B cell (primary cell): ENCODE measurements at regions not wholly inside any gene's neighbourhood (a gene's known extent, or its start where the extent isn't known, plus 50 kb on each side); places are given as distances from the start of the nearest gene placed in this dataset.

Experiments used
- ATAC-seq: fragments of 200-7000 bp; cut with Tn5 transposase; one replicate; pipeline ENCODE4 v1.10.0; 2021; ENCODE audit warnings: low read depth, mild to moderate bottlenecking, moderate number of reproducible peaks, moderate library complexity
- CTCF ChIA-PET: fragments of 350-600 bp; sonication (Branson Sonifier 250); formaldehyde crosslinking; loops from one replicate; lab custom pipeline; 2021; ENCODE audit warnings: antibody characterized with exemption, inconsistent platforms; lab: Charles Lee
- POLR2A ChIA-PET: fragments of 350-600 bp; sonication (Branson Sonifier 250); formaldehyde crosslinking; loops from one replicate; lab custom pipeline; 2021; ENCODE audit warnings: antibody characterized with exemption; lab: Charles Lee
- DNase-seq: peaks from one replicate; pipeline ENCODE4 v3.0.0; 2013
- H2AFZ ChIP-seq: 2 replicates; pipeline ENCODE4 v1.6.1; 2012; ENCODE audit warnings: mild to moderate bottlenecking, low read depth, low read length; ENCODE audit not compliant: insufficient read depth, poor library complexity, severe bottlenecking
- H3K27ac ChIP-seq, 2 donors: 1 replicate in 1 of 2; 2 replicates in 1 of 2; pipeline ENCODE4 v1.5.1; 2012 to 2013; ENCODE audit warnings: low read length in 2 of 2, mild to moderate bottlenecking in 2 of 2, moderate library complexity in 1 of 2
- H3K27me3 ChIP-seq, 4 experiments: fragments of 200-600 bp in 1 of 4; sonication (generic) in 1 of 4; replicated peaks in 1 of 4; 1 replicate in 2 of 4; 2 replicates in 2 of 4; pipeline versions ENCODE4 v1.6.1 to v1.7.0; 2013 to 2016; ENCODE audit warnings: low read length in 3 of 4, mild to moderate bottlenecking in 2 of 4, mixed read lengths in 1 of 4, moderate library complexity in 1 of 4; ENCODE audit not compliant: insufficient read depth in 4 of 4, control insufficient read depth in 3 of 4; ENCODE audit errors: control extremely low read depth in 1 of 4
- H3K36me3 ChIP-seq, 2 experiments: replicated peaks in 1 of 2; 1 replicate in 1 of 2; 2 replicates in 1 of 2; pipeline versions ENCODE4 v1.6.1 to v1.7.1; 2013; ENCODE audit warnings: low read length in 1 of 2; ENCODE audit not compliant: insufficient read depth in 2 of 2, control insufficient read depth in 1 of 2; ENCODE audit errors: control extremely low read depth in 1 of 2, extremely low read depth in 1 of 2
- H3K4me1 ChIP-seq, 2 donors: fragments of 200-600 bp in 1 of 2; sonication (generic) in 1 of 2; 1 replicate in 1 of 2; 2 replicates in 1 of 2; pipeline versions ENCODE4 v1.5.1 to v1.6.1; 2013 to 2017; ENCODE audit warnings: low read length in 2 of 2; ENCODE audit not compliant: control insufficient read depth in 2 of 2, insufficient read depth in 2 of 2
- H3K4me2 ChIP-seq: replicated peaks from 2 replicates; pipeline ENCODE3; 2012; ENCODE audit warnings: mild to moderate bottlenecking, low read depth, low read length; ENCODE audit not compliant: poor library complexity, severe bottlenecking
- H3K4me3 ChIP-seq, 5 experiments: fragments of 200-600 bp in 1 of 5; sonication (generic) in 1 of 5; 1 replicate in 3 of 5; 2 replicates in 2 of 5; pipeline versions ENCODE4 v1.5.1 to v1.7.0; 2011 to 2016; ENCODE audit warnings: low read length in 4 of 5, mild to moderate bottlenecking in 4 of 5, low read depth in 2 of 5, control low read depth in 1 of 5, moderate library complexity in 1 of 5; ENCODE audit not compliant: insufficient read depth in 1 of 5; ENCODE audit errors: control extremely low read depth in 1 of 5, extremely low read depth in 1 of 5
- H3K79me2 ChIP-seq: fragments of 200-600 bp; sonication (generic); one replicate; pipeline ENCODE4 v1.6.0; 2016; ENCODE audit warnings: low read length; ENCODE audit not compliant: control insufficient read depth, insufficient read depth
- H3K9ac ChIP-seq: fragments of 200-600 bp; sonication (generic); 2 replicates; pipeline ENCODE4 v1.6.1; 2017; ENCODE audit warnings: mild to moderate bottlenecking, low read length, moderate library complexity
- H3K9me3 ChIP-seq, 3 donors: one replicate each; pipeline versions ENCODE4 v1.6.1 to v1.7.1; 2013; ENCODE audit warnings: low read length in 2 of 3; ENCODE audit not compliant: control insufficient read depth in 2 of 3, insufficient read depth in 1 of 3; ENCODE audit errors: control extremely low read depth in 1 of 3
- H4K20me1 ChIP-seq: 2 replicates; pipeline ENCODE4 v1.6.0; 2012; ENCODE audit warnings: mild to moderate bottlenecking, low read length; ENCODE audit not compliant: insufficient read depth, control insufficient read depth, poor library complexity, severe bottlenecking
- H3K27ac Mint-ChIP-seq: one replicate; pipeline ENCODE4 v1.8.0; 2021; ENCODE audit warnings: mixed read lengths
- H3K27me3 Mint-ChIP-seq: one replicate; pipeline ENCODE4 v1.8.0; 2021; ENCODE audit warnings: mixed read lengths
- H3K4me1 Mint-ChIP-seq: one replicate; pipeline ENCODE4 v1.8.0; 2021; ENCODE audit warnings: mixed read lengths
- H3K4me3 Mint-ChIP-seq: one replicate; pipeline ENCODE4 v1.8.0; 2021; ENCODE audit warnings: mixed read lengths
- H3K9me3 Mint-ChIP-seq: one replicate; pipeline ENCODE4 v1.8.0; 2022; ENCODE audit warnings: mixed read lengths; ENCODE audit not compliant: insufficient read depth
- CTCF ChIP-seq: fragments of 200-600 bp; IDR thresholded peaks from one replicate; pipeline ENCODE4 v1.8.0; 2022; ENCODE audit warnings: antibody characterized with exemption, mild to moderate bottlenecking
- EZH2 ChIP-seq: IDR thresholded peaks from 2 replicates; pipeline ENCODE4 v1.6.1; 2012; ENCODE audit warnings: borderline replicate concordance, low read depth, mild to moderate bottlenecking, moderate library complexity, low read length; ENCODE audit not compliant: insufficient read depth, poor library complexity, severe bottlenecking
- WGBS: methylation state at CpG from one replicate; pipeline ENCODE4 v1.1.5; 2013; ENCODE audit warnings: missing lambda C conversion rate; ENCODE audit not compliant: insufficient coverage; 5-methylcytosine and 5-hydroxymethylcytosine counted together
- intact Hi-C: fragments of 100-400 bp; cut with micrococcal nuclease; formaldehyde crosslinking; loops from one replicate; pipeline ENCODE4 v1.10.0; 2022

- H4K20me1 ChIP-seq = no peaks in the 10 kb centered on the region
- H3K4me2 ChIP-seq = no peak overlapping the region
- H3K36me3 ChIP-seq = no peaks in the 10 kb centered on the region
- H3K27ac ChIP-seq = no peak overlapping the region
- no peak overlapping the region for H3K4me3 ChIP-seq
- no peak for ATAC-seq
- no peaks in the 10 kb centered on the region for H3K27me3 ChIP-seq
- H3K79me2 ChIP-seq = no peaks in the 10 kb centered on the region
- Mint-ChIP-seq H3K27ac (no peak overlapping the region), H3K27me3 (no peaks in the 10 kb centered on the region), H3K9me3 (no peaks in the 10 kb centered on the region), H3K4me3 (no peak overlapping the region), H3K4me1 (no peaks in the 10 kb centered on the region)
- TF ChIP-seq CTCF (no peak), EZH2 (no peak)
- H2AFZ ChIP-seq = no peak overlapping the region
- ChIA-PET CTCF (no interaction called here), POLR2A (no interaction called here)
- WGBS = 70% methylated on average over 2 of the region's 2 CpGs
- no peaks in the 10 kb centered on the region for H3K4me1 ChIP-seq
- intact Hi-C loops = no loop called here
- no peak overlapping the region for H3K9ac ChIP-seq
- H3K9me3 ChIP-seq = peaks cover 0 to 9% (median 3%) of the 10 kb centered on the region in 3 donors
- DNase-seq = no peak
Measured at GRCh38 chr3:79822076-79822475, 54.3 kb upstream of the ROBO1 start.

GRCh38 chr3:79820089-79820488 lies 52.3 kb upstream of the ROBO1 start:
- Histone ChIP-seq H2AFZ (no peak overlapping the region), H3K27me3 (no peaks in the 10 kb centered on the region), H3K4me1 (no peaks in the 10 kb centered on the region), H3K9ac (no peak overlapping the region), H3K9me3 (peaks cover 2 to 11% (median 11%) of the 10 kb centered on the region in 3 donors), H3K4me3 (no peak overlapping the region), H3K27ac (no peak overlapping the region), H4K20me1 (no peaks in the 10 kb centered on the region), H3K4me2 (no peak overlapping the region), H3K79me2 (no peaks in the 10 kb centered on the region), H3K36me3 (no peaks in the 10 kb centered on the region)
- H3K27ac Mint-ChIP-seq = no peak overlapping the region
- DNase-seq = no peak
- POLR2A ChIA-PET = no interaction called here
- intact Hi-C loops = no loop called here
- H3K4me3 Mint-ChIP-seq = no peak overlapping the region
- H3K27me3 Mint-ChIP-seq = no peaks in the 10 kb centered on the region
- no peak for ATAC-seq
- no peaks in the 10 kb centered on the region for H3K4me1 Mint-ChIP-seq
- TF ChIP-seq EZH2 = no peak
- H3K9me3 Mint-ChIP-seq = peaks cover 11% of the 10 kb centered on the region
- WGBS = no CpG with 5 or more reads among the region's 4 CpGs
- CTCF ChIA-PET = no interaction called here
